ENCODE measurements at regions not wholly inside any gene's neighbourhood (a gene's known extent, or its start where the extent isn't known, plus 50 kb on each side); places are given as distances from the start of the nearest gene placed in this dataset.
"Not testable (repeated sequence)": the region's sequence is repeated elsewhere in the genome, so short reads cannot be mapped to it uniquely, and the experiment has no call there.

GRCh38 chr7:32765649-32766251, 125.8 kb downstream of the KBTBD2 start:
- DNase-seq (ENCODE audit: low read depth, low spot score); H3K27ac Mint-ChIP-seq (ENCODE audit: unreplicated experiment); H3K4me3 Mint-ChIP-seq; H3K27me3 Mint-ChIP-seq (ENCODE audit: low read depth); H3K4me1 Mint-ChIP-seq: not testable (repeated sequence)
- Mint-ChIP-seq H3K9me3 (peaks cover 11% of the 10 kb centered on the region), H3K36me3 (ENCODE audit: low read depth) (peaks cover 25% of the 10 kb centered on the region)
- peak; percentile 71 for TF ChIP-seq CTCF (conservative IDR thresholded peaks at IDR 0.05)

DNA sequence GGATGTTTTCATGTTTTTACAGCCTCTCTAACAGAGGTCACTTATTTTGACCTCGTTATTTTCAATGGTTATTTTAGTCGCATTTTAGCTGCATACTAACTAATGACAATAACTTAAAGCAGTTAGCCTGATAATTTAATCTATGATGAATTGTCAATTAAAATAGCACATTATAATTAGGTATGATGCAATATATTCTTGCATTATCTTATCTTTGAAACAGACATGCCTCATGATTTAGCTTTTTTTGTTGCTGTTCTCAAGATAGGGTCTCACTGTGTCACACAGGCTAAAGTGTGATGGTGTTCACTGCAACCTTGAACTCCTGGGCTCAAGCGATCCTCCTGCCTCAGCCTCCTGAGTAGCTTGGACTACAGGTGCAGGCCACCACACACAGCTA, 126.4 kb downstream of the KBTBD2 start:
- H3K27me3 Mint-ChIP-seq (ENCODE audit: low read depth): no peaks in the 10 kb centered on the region
- peaks cover 11% of the 10 kb centered on the region for H3K9me3 Mint-ChIP-seq
- H3K4me3 Mint-ChIP-seq: no peak overlapping the region
- no peak overlapping the region for H3K27ac Mint-ChIP-seq (ENCODE audit: unreplicated experiment)
- H3K4me1 Mint-ChIP-seq: no peaks in the 10 kb centered on the region
- no peak for TF ChIP-seq CTCF (conservative IDR thresholded peaks at IDR 0.05)
- H3K36me3 Mint-ChIP-seq (ENCODE audit: low read depth): peaks cover 26% of the 10 kb centered on the region
- no peak for DNase-seq (ENCODE audit: low read depth, low spot score)

- DNase-seq (ENCODE audit: low read depth, low spot score): no peak
- Mint-ChIP-seq H3K27me3 (ENCODE audit: low read depth) (no peaks in the 10 kb centered on the region), H3K36me3 (ENCODE audit: low read depth) (peaks cover 12% of the 10 kb centered on the region)
Observed at GRCh38 chr7:32762925-32763293, 128.7 kb downstream of the KBTBD2 start.

DNA sequence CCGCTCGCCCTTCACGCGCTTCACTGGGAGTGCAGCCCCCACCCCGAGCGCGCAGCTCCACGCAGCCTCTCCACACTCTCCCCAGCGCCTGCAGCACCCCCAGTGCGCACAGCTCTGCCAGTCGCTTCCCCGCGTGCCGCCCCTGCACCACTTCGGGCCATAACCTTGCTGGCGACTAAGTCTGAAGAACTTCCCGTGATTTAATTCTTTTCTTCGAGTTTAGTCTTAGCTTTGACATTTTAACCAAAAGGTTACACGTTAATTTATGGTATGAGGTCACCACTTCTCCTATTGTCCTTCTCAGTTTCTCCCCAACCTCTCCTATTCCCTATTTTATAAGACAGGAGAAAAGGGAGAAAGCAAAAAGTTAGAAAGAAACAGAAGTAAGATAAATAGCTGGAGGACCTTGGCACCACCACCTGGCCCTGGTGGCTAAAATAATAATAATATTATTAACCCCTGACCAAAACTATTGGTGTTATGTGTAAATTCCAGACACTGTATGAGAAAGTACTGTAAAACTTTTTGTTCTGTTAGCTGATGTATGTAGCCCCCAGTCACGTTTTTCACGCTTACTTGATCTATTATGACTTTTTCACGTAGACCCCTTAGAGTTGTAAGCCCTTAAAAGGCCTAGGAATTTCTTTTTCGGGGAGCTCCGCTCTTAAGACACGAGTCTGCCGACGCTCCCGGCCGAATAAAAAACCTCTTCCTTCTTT, 129.2 kb downstream of the KBTBD2 start:
- H3K4me3 Mint-ChIP-seq; DNase-seq (ENCODE audit: low read depth, low spot score); H3K9me3 Mint-ChIP-seq; H3K27ac Mint-ChIP-seq (ENCODE audit: unreplicated experiment); H3K36me3 Mint-ChIP-seq (ENCODE audit: low read depth); H3K4me1 Mint-ChIP-seq; H3K27me3 Mint-ChIP-seq (ENCODE audit: low read depth): not testable (repeated sequence)

More at GRCh38 chr7:32762925-32763293, 128.7 kb downstream of the KBTBD2 start:
- no peaks in the 10 kb centered on the region for H3K9me3 Mint-ChIP-seq
- no peak overlapping the region for H3K4me3 Mint-ChIP-seq
- no peaks in the 10 kb centered on the region for H3K4me1 Mint-ChIP-seq
- no peak for TF ChIP-seq CTCF (conservative IDR thresholded peaks at IDR 0.05)
- H3K27ac Mint-ChIP-seq (ENCODE audit: unreplicated experiment): no peak overlapping the region

DNA sequence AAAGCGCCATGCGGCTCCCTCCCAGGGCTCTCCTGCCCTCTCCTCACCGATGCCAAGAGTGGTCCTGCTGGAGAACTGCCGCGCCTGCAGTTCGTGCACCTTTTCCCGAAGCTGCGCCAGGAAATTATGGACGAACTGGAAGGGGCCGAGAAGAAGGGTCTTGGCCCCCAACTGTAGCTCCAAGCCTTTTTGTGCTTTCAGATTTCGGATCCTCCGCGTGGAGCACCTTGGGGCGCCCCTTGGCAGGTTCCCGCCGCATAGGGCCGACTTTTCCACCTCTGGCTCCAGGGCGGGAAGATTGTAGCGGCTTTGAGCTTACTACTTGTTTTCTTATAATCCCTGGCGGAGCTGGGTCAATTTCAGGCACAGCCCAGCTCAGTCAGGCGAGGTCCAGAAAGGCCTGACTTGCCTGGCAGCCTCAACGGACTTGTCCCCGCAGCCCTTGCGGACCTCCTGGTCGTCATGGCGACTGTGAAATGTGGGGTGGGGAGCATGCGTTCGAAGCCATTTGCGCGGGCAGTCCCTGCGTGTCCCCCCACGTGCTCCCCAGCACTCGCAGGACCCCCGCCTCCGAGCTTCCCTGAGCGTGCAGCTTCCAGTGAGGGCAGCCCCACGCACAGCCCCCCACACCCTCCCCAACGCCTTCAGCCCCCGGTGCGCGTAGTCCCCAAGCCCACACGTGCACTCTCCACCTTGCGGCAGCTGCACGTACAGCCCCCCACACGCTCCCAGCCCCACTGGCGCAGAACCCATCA, 129.9 kb downstream of the KBTBD2 start:
- peaks cover 10% of the 10 kb centered on the region for H3K36me3 Mint-ChIP-seq (ENCODE audit: low read depth)
- TF ChIP-seq CTCF (conservative IDR thresholded peaks at IDR 0.05): no peak
- H3K27me3 Mint-ChIP-seq (ENCODE audit: low read depth): no peaks in the 10 kb centered on the region
- no peaks in the 10 kb centered on the region for H3K9me3 Mint-ChIP-seq
- no peaks in the 10 kb centered on the region for H3K4me1 Mint-ChIP-seq
- H3K4me3 Mint-ChIP-seq: no peak overlapping the region
- no peak for DNase-seq (ENCODE audit: low read depth, low spot score)
- no peak overlapping the region for H3K27ac Mint-ChIP-seq (ENCODE audit: unreplicated experiment)

- not testable (repeated sequence) for H3K4me1 Mint-ChIP-seq; H3K27ac Mint-ChIP-seq (ENCODE audit: unreplicated experiment); H3K4me3 Mint-ChIP-seq; H3K27me3 Mint-ChIP-seq (ENCODE audit: low read depth); H3K9me3 Mint-ChIP-seq; DNase-seq (ENCODE audit: low read depth, low spot score); H3K36me3 Mint-ChIP-seq (ENCODE audit: low read depth)
Observed at GRCh38 chr7:32760755-32761154, 130.8 kb downstream of the KBTBD2 start.

- H3K4me1 Mint-ChIP-seq; H3K4me3 Mint-ChIP-seq; DNase-seq (ENCODE audit: low read depth, low spot score); H3K27ac Mint-ChIP-seq (ENCODE audit: unreplicated experiment); H3K9me3 Mint-ChIP-seq; H3K27me3 Mint-ChIP-seq (ENCODE audit: low read depth): not testable (repeated sequence)
- H3K36me3 Mint-ChIP-seq (ENCODE audit: low read depth): peaks cover 13% of the 10 kb centered on the region
Observed at GRCh38 chr7:32759859-32760258, 131.7 kb downstream of the KBTBD2 start.

- H3K36me3 Mint-ChIP-seq (ENCODE audit: low read depth): peaks cover 24% of the 10 kb centered on the region
- not testable (repeated sequence) for DNase-seq (ENCODE audit: low read depth, low spot score); H3K4me3 Mint-ChIP-seq; H3K9me3 Mint-ChIP-seq; H3K27ac Mint-ChIP-seq (ENCODE audit: unreplicated experiment); H3K4me1 Mint-ChIP-seq; H3K27me3 Mint-ChIP-seq (ENCODE audit: low read depth)
Observed at GRCh38 chr7:32753872-32754271, 137.7 kb downstream of the KBTBD2 start.

- peaks cover 17% of the 10 kb centered on the region for H3K4me1 Mint-ChIP-seq
- H3K27me3 Mint-ChIP-seq (ENCODE audit: low read depth); H3K27ac Mint-ChIP-seq (ENCODE audit: unreplicated experiment); H3K4me3 Mint-ChIP-seq; H3K9me3 Mint-ChIP-seq; DNase-seq (ENCODE audit: low read depth, low spot score): not testable (repeated sequence)
- H3K36me3 Mint-ChIP-seq (ENCODE audit: low read depth): peaks cover 17% of the 10 kb centered on the region
Observed at GRCh38 chr7:32748337-32748736, 143.2 kb downstream of the KBTBD2 start.
